Activated naive CD4-positive, alpha-beta T cell treated with anti-CD3 and anti-CD28 coated beads, Interleukin-2, amount 10 ng/mL, durations not matched to agents 7 days and 5 days (primary cell): ENCODE measurements at regions not wholly inside any gene's neighbourhood (a gene's known extent, or its start where the extent isn't known, plus 50 kb on each side); places are given as distances from the start of the nearest gene placed in this dataset.

Experiments used
- CTCF ChIA-PET: fragments of 350-600 bp; sonication (Branson Sonifier 250); formaldehyde crosslinking; loops from one replicate; lab custom pipeline; 2021; ENCODE audit warnings: antibody characterized with exemption; lab: Charles Lee
- DNase-seq: peaks from one replicate; pipeline ENCODE4 v3.0.0-alpha.2; 2020
- H3K27ac Mint-ChIP-seq: one replicate; pipeline ENCODE4 v1.8.0; 2021; ENCODE audit warnings: mild to moderate bottlenecking, moderate library complexity, mixed read lengths
- H3K27me3 Mint-ChIP-seq: one replicate; pipeline ENCODE4 v1.8.0; 2021; ENCODE audit warnings: mild to moderate bottlenecking, mixed read lengths
- H3K36me3 Mint-ChIP-seq: one replicate; pipeline ENCODE4 v1.8.0; 2021; ENCODE audit warnings: mixed read lengths
- H3K4me1 Mint-ChIP-seq: one replicate; pipeline ENCODE4 v1.8.0; 2021; ENCODE audit warnings: mixed read lengths
- H3K4me3 Mint-ChIP-seq: one replicate; pipeline ENCODE4 v1.8.0; 2021; ENCODE audit warnings: mild to moderate bottlenecking, moderate library complexity, mixed read lengths
- H3K9me3 Mint-ChIP-seq: one replicate; pipeline ENCODE4 v1.8.0; 2021; ENCODE audit warnings: mixed read lengths

- Mint-ChIP-seq H3K27me3 (peaks cover 20% of the 10 kb centered on the region), H3K27ac (no peak overlapping the region), H3K4me3 (no peak overlapping the region), H3K9me3 (no peaks in the 10 kb centered on the region), H3K4me1 (no peaks in the 10 kb centered on the region), H3K36me3 (no peaks in the 10 kb centered on the region)
- no peak for DNase-seq
- CTCF ChIA-PET = no interaction called here
Observed at GRCh38 chr1:34478515-34479076, 276.3 kb upstream of the GJB5 start.

- Mint-ChIP-seq H3K4me3 (no peak overlapping the region), H3K27ac (no peak overlapping the region), H3K4me1 (no peaks in the 10 kb centered on the region), H3K27me3 (peaks cover 20% of the 10 kb centered on the region), H3K36me3 (no peaks in the 10 kb centered on the region), H3K9me3 (no peaks in the 10 kb centered on the region)
- CTCF ChIA-PET = no interaction called here
- no peak for DNase-seq
Observed at GRCh38 chr1:34479731-34480130, 275.1 kb upstream of the GJB5 start.

GRCh38 chr1:34488080-34488708 is 266.7 kb upstream of the GJB5 start:
- H3K4me1 Mint-ChIP-seq = no peaks in the 10 kb centered on the region
- no peaks in the 10 kb centered on the region for H3K36me3 Mint-ChIP-seq
- H3K4me3 Mint-ChIP-seq = no peak overlapping the region
- no peak for DNase-seq
- CTCF ChIA-PET = no interaction called here
- H3K9me3 Mint-ChIP-seq = peaks cover 6% of the 10 kb centered on the region
- no peak overlapping the region for H3K27ac Mint-ChIP-seq
- H3K27me3 Mint-ChIP-seq = no peaks in the 10 kb centered on the region

GRCh38 chr1:34500451-34500850 is 254.4 kb upstream of the GJB5 start:
- Mint-ChIP-seq H3K36me3 (no peaks in the 10 kb centered on the region), H3K27ac (no peak overlapping the region), H3K9me3 (no peaks in the 10 kb centered on the region), H3K4me1 (no peaks in the 10 kb centered on the region), H3K4me3 (no peak overlapping the region), H3K27me3 (no peaks in the 10 kb centered on the region)
- peak; percentile 45 for DNase-seq
- CTCF ChIA-PET = no interaction called here

GRCh38 chr1:34511802-34512201 is 243.0 kb upstream of the GJB5 start:
- Mint-ChIP-seq H3K9me3 (peaks cover 20% of the 10 kb centered on the region), H3K4me3 (no peak overlapping the region)
- DNase-seq = no peak

GRCh38 chr1:34518146-34518699 is 236.6 kb upstream of the GJB5 start:
- Mint-ChIP-seq H3K36me3 (no peaks in the 10 kb centered on the region), H3K4me1 (no peaks in the 10 kb centered on the region), H3K4me3 (no peak overlapping the region), H3K27ac (no peak overlapping the region), H3K27me3 (no peaks in the 10 kb centered on the region), H3K9me3 (peaks cover 5% of the 10 kb centered on the region)
- DNase-seq = no peak
- CTCF ChIA-PET = no interaction called here

More at GRCh38 chr1:34511802-34512201, 243.0 kb upstream of the GJB5 start:
- Mint-ChIP-seq H3K36me3 (no peaks in the 10 kb centered on the region), H3K4me1 (no peaks in the 10 kb centered on the region), H3K27ac (no peak overlapping the region), H3K27me3 (no peaks in the 10 kb centered on the region)
- CTCF ChIA-PET = no interaction called here

- Mint-ChIP-seq H3K4me3 (no peak overlapping the region), H3K4me1 (no peaks in the 10 kb centered on the region), H3K27ac (no peak overlapping the region), H3K36me3 (no peaks in the 10 kb centered on the region), H3K9me3 (peaks cover 5% of the 10 kb centered on the region), H3K27me3 (no peaks in the 10 kb centered on the region)
- DNase-seq = no peak
- CTCF ChIA-PET = interaction anchor here (0.6 kb wide), 1 partner anchor 771 kb away, joined by 3 read pairs; no protein-coding TSS in a partner anchor
Observed at GRCh38 chr1:34520111-34520510, 234.7 kb upstream of the GJB5 start.

GRCh38 chr1:34524783-34525182 is 230.1 kb upstream of the GJB5 start:
- no peak for DNase-seq
- Mint-ChIP-seq H3K4me1 (no peaks in the 10 kb centered on the region), H3K4me3 (no peak overlapping the region), H3K36me3 (no peaks in the 10 kb centered on the region), H3K27me3 (peaks cover 12% of the 10 kb centered on the region), H3K27ac (no peak overlapping the region), H3K9me3 (no peaks in the 10 kb centered on the region)
- CTCF ChIA-PET = no interaction called here

GRCh38 chr1:34529935-34530859 is 224.7 kb upstream of the GJB5 start:
- DNase-seq = no peak
- CTCF ChIA-PET = no interaction called here

GRCh38 chr1:34532113-34532512 is 222.7 kb upstream of the GJB5 start:
- Mint-ChIP-seq H3K4me1 (no peaks in the 10 kb centered on the region), H3K27me3 (peaks cover 18% of the 10 kb centered on the region), H3K27ac (no peak overlapping the region), H3K36me3 (no peaks in the 10 kb centered on the region), H3K9me3 (no peaks in the 10 kb centered on the region), H3K4me3 (no peak overlapping the region)
- DNase-seq = no peak
- CTCF ChIA-PET = no interaction called here

More at GRCh38 chr1:34529935-34530859, 224.7 kb upstream of the GJB5 start:
- Mint-ChIP-seq H3K4me3 (no peak overlapping the region), H3K4me1 (no peaks in the 10 kb centered on the region), H3K9me3 (no peaks in the 10 kb centered on the region), H3K27me3 (peaks cover 15% of the 10 kb centered on the region), H3K27ac (no peak overlapping the region), H3K36me3 (no peaks in the 10 kb centered on the region)

- Mint-ChIP-seq H3K27ac (no peak overlapping the region), H3K4me3 (no peak overlapping the region), H3K36me3 (no peaks in the 10 kb centered on the region), H3K9me3 (no peaks in the 10 kb centered on the region), H3K4me1 (no peaks in the 10 kb centered on the region), H3K27me3 (peaks cover 6% of the 10 kb centered on the region)
- CTCF ChIA-PET = no interaction called here
- DNase-seq = no peak
Observed at GRCh38 chr1:34538481-34538880, 216.4 kb upstream of the GJB5 start.

- Mint-ChIP-seq H3K4me3 (no peak overlapping the region), H3K36me3 (no peaks in the 10 kb centered on the region), H3K9me3 (no peaks in the 10 kb centered on the region), H3K27me3 (no peaks in the 10 kb centered on the region), H3K27ac (no peak overlapping the region), H3K4me1 (no peaks in the 10 kb centered on the region)
- CTCF ChIA-PET = no interaction called here
- no peak for DNase-seq
Observed at GRCh38 chr1:34547046-34547674, 207.7 kb upstream of the GJB5 start.

- Mint-ChIP-seq H3K4me1 (no peaks in the 10 kb centered on the region), H3K27me3 (no peaks in the 10 kb centered on the region), H3K36me3 (no peaks in the 10 kb centered on the region), H3K4me3 (no peak overlapping the region), H3K27ac (no peak overlapping the region), H3K9me3 (no peaks in the 10 kb centered on the region)
- CTCF ChIA-PET = no interaction called here
- DNase-seq = no peak
Observed at GRCh38 chr1:34549199-34549598, 205.6 kb upstream of the GJB5 start.

- Mint-ChIP-seq H3K9me3 (no peaks in the 10 kb centered on the region), H3K4me1 (no peaks in the 10 kb centered on the region), H3K27me3 (no peaks in the 10 kb centered on the region), H3K4me3 (no peak overlapping the region), H3K27ac (no peak overlapping the region), H3K36me3 (no peaks in the 10 kb centered on the region)
- CTCF ChIA-PET = no interaction called here
- no peak for DNase-seq
Observed at GRCh38 chr1:34578306-34578705, 176.5 kb upstream of the GJB5 start.
